LNCAP (cell line): ENCODE measurements at regions not wholly inside any gene's neighbourhood (a gene's known extent, or its start where the extent isn't known, plus 50 kb on each side); places are given as distances from the start of the nearest gene placed in this dataset.

Experiments
- TF ChIP-seq, protein P1 (sequence below): fragments of 450-650 bp; IDR thresholded peaks from 2 replicates; pipeline ENCODE4 v1.5.1; 2017; ENCODE audit warnings: mild to moderate bottlenecking

- TF ChIP-seq, protein P1, sequence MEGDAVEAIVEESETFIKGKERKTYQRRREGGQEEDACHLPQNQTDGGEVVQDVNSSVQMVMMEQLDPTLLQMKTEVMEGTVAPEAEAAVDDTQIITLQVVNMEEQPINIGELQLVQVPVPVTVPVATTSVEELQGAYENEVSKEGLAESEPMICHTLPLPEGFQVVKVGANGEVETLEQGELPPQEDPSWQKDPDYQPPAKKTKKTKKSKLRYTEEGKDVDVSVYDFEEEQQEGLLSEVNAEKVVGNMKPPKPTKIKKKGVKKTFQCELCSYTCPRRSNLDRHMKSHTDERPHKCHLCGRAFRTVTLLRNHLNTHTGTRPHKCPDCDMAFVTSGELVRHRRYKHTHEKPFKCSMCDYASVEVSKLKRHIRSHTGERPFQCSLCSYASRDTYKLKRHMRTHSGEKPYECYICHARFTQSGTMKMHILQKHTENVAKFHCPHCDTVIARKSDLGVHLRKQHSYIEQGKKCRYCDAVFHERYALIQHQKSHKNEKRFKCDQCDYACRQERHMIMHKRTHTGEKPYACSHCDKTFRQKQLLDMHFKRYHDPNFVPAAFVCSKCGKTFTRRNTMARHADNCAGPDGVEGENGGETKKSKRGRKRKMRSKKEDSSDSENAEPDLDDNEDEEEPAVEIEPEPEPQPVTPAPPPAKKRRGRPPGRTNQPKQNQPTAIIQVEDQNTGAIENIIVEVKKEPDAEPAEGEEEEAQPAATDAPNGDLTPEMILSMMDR = no peak
Measured at GRCh38 chr18:37902344-37902743, 336.7 kb upstream of the CELF4 start.

GRCh38 chr18:37900326-37900725 lies 334.7 kb upstream of the CELF4 start:
- TF ChIP-seq, protein P1 = no peak

GRCh38 chr18:37889963-37890362 lies 324.4 kb upstream of the CELF4 start:
- TF ChIP-seq, protein P1 = no peak

DNA sequence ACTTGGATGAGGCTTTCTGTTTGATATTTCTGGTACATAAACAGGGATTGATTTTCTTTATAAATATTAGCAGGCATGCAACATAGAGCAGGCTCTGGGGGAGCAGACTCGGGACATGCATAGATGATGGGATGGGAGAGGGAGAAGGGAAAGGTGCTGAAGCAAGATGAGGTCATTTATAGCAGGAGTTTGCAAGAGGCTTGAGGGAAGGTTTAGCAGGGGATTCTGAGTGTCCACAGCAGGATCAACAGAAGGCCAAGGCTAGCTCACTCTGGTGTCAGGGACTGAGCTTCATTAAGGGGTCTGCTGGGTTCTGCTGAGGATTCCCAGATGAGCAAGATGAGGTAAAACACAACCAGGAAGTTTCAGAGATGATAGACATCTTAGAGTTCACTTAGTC lies 309.1 kb upstream of the CELF4 start:
- TF ChIP-seq, protein P1 = no peak

GRCh38 chr18:37873416-37873815 lies 307.8 kb upstream of the CELF4 start:
- TF ChIP-seq, protein P1 = no peak

DNA sequence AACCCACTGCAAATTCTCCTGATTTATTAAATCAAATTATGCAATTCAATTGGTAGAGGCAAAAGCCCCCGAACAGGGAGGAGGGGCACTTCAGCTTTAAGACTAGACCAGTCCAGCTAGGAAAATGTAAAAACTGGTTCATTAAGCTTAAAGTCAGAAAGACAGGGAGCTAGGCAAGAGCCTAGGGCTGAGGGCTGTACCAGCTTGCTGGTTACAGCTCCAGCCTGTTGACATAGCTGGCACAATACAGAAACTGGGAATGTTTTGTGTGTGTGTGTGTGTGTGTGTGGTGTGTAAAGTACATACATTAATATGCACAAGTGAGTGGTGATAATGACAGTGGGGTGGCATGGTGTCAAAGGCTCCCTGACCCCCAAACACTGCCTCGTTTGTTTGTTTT lies 307.0 kb upstream of the CELF4 start:
- TF ChIP-seq, protein P1 = no peak

GRCh38 chr18:37871561-37871960 lies 306.0 kb upstream of the CELF4 start:
- TF ChIP-seq, protein P1 = no peak

- TF ChIP-seq, protein P1 = no peak
Measured at GRCh38 chr18:37869051-37869450, 303.5 kb upstream of the CELF4 start.
